ENCODE measurements at regions not wholly inside any gene's neighbourhood (a gene's known extent, or its start where the extent isn't known, plus 50 kb on each side); places are given as distances from the start of the nearest gene placed in this dataset.

- no peak for DNase-seq
- H3K18ac ChIP-seq (ENCODE audit: insufficient read length, low read depth, low read length) = no peak overlapping the region
- Mint-ChIP-seq H3K4me3 (no peak overlapping the region), H3K27ac (no peak overlapping the region), H3K27me3 (ENCODE audit: low read depth) (no peaks in the 10 kb centered on the region), H3K4me1 (peaks cover 0 to 3% of the 10 kb centered on the region in 2 experiments; a peak in 2 of 4 replicates), H3K9me3 (no peaks in the 10 kb centered on the region; a peak in 1 of 5 replicates), H3K36me3 (ENCODE audit: insufficient read depth in 1 of 3, low read depth in 3 of 3) (no peaks in the 10 kb centered on the region)
- no peak overlapping the region for H3K9ac ChIP-seq (ENCODE audit: extremely low read depth, insufficient read length, low read length)
- TF ChIP-seq, protein P1, sequence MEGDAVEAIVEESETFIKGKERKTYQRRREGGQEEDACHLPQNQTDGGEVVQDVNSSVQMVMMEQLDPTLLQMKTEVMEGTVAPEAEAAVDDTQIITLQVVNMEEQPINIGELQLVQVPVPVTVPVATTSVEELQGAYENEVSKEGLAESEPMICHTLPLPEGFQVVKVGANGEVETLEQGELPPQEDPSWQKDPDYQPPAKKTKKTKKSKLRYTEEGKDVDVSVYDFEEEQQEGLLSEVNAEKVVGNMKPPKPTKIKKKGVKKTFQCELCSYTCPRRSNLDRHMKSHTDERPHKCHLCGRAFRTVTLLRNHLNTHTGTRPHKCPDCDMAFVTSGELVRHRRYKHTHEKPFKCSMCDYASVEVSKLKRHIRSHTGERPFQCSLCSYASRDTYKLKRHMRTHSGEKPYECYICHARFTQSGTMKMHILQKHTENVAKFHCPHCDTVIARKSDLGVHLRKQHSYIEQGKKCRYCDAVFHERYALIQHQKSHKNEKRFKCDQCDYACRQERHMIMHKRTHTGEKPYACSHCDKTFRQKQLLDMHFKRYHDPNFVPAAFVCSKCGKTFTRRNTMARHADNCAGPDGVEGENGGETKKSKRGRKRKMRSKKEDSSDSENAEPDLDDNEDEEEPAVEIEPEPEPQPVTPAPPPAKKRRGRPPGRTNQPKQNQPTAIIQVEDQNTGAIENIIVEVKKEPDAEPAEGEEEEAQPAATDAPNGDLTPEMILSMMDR (conservative IDR thresholded peaks at IDR 0.05) = no peak
- H2BK12ac ChIP-seq (ENCODE audit: insufficient read length, low read depth, low read length) = no peak overlapping the region
- H4K91ac ChIP-seq (ENCODE audit: insufficient read length, low read depth, low read length) = no peak overlapping the region
- no peak overlapping the region for H3K14ac ChIP-seq (ENCODE audit: insufficient read depth, low read length)
- H2BK20ac ChIP-seq (ENCODE audit: low read depth, low read length, poor library complexity, severe bottlenecking) = no peak overlapping the region
- H3K56ac ChIP-seq (ENCODE audit: insufficient read length, low read depth, low read length) = no peak overlapping the region
- H3K4me2 ChIP-seq (ENCODE audit: insufficient read depth, insufficient read length, low read length) = no peak overlapping the region
- no peak overlapping the region for H3K4ac ChIP-seq (ENCODE audit: low read depth, low read length)
- H4K20me1 ChIP-seq (ENCODE audit: control insufficient read depth, insufficient read depth, insufficient read length) = no peaks in the 10 kb centered on the region
- no peak overlapping the region for H3K27ac ChIP-seq (ENCODE audit: insufficient read length, low read depth, low read length)
- H2AK5ac ChIP-seq (ENCODE audit: insufficient read length, low read length) = no peak overlapping the region
- no peaks in the 10 kb centered on the region for H3K23me2 ChIP-seq (ENCODE audit: insufficient read length, low read depth, low read length, poor library complexity, severe bottlenecking)
- H3K9me3 ChIP-seq (ENCODE audit: control insufficient read depth, low read depth, low read length) = no peaks in the 10 kb centered on the region
- H2BK15ac ChIP-seq (ENCODE audit: low read depth, low read length) = no peak overlapping the region
- no peaks in the 10 kb centered on the region for H3K79me2 ChIP-seq (ENCODE audit: insufficient read depth, low read length)
- no peak overlapping the region for H3T11ph ChIP-seq (ENCODE audit: low read length)
- no peak overlapping the region for H3K23ac ChIP-seq (ENCODE audit: insufficient read length, low read depth, low read length)
- H3K4me1 ChIP-seq (ENCODE audit: insufficient read depth, low read length) = no peaks in the 10 kb centered on the region
- H3K27me3 ChIP-seq (ENCODE audit: insufficient read depth, low read length) = no peaks in the 10 kb centered on the region
- no peak overlapping the region for H4K8ac ChIP-seq (replicated peaks; ENCODE audit: insufficient read length, low read depth, low read length)
- H2AFZ ChIP-seq (ENCODE audit: low read length) = no peak overlapping the region
- no peak overlapping the region for H2BK120ac ChIP-seq (ENCODE audit: low read depth, low read length, poor library complexity, severe bottlenecking)
- no peaks in the 10 kb centered on the region for H3K79me1 ChIP-seq (ENCODE audit: insufficient read depth, low read depth, low read length, poor library complexity, severe bottlenecking)
- H4K5ac ChIP-seq (ENCODE audit: insufficient read length, low read depth, low read length) = no peak overlapping the region
- no peak overlapping the region for H2BK5ac ChIP-seq (ENCODE audit: insufficient read length, low read length)
- no CpG with 5 or more reads among the region's 10 CpGs for WGBS (ENCODE audit: extremely low coverage, insufficient read length, low lambda C conversion rate)
These were observed 591.9 kb downstream of the TMEM182 start for GRCh38 chr2:103353774-103354173.
